ENCODE measurements at regions not wholly inside any gene's neighbourhood (a gene's known extent, or its start where the extent isn't known, plus 50 kb on each side); places are given as distances from the start of the nearest gene placed in this dataset.
A peak's percentile ranks its signal among the peaks of the same experiment; 100 is the strongest.

- TF ChIP-seq EZH2phosphoT487 (IDR thresholded peaks at IDR 0.05; ENCODE audit: borderline replicate concordance, low read depth, low read length) = no peak
- TF ChIP-seq, protein P1, sequence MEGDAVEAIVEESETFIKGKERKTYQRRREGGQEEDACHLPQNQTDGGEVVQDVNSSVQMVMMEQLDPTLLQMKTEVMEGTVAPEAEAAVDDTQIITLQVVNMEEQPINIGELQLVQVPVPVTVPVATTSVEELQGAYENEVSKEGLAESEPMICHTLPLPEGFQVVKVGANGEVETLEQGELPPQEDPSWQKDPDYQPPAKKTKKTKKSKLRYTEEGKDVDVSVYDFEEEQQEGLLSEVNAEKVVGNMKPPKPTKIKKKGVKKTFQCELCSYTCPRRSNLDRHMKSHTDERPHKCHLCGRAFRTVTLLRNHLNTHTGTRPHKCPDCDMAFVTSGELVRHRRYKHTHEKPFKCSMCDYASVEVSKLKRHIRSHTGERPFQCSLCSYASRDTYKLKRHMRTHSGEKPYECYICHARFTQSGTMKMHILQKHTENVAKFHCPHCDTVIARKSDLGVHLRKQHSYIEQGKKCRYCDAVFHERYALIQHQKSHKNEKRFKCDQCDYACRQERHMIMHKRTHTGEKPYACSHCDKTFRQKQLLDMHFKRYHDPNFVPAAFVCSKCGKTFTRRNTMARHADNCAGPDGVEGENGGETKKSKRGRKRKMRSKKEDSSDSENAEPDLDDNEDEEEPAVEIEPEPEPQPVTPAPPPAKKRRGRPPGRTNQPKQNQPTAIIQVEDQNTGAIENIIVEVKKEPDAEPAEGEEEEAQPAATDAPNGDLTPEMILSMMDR (conservative IDR thresholded peaks at IDR 0.05; ENCODE audit: low read length) = peak; percentile 78
These were observed 62.4 kb upstream of the WAPL start for GRCh38 chr10:86583983-86584382.
